Prostate gland (tissue), 2 donors: ENCODE measurements at regions not wholly inside any gene's neighbourhood (a gene's known extent, or its start where the extent isn't known, plus 50 kb on each side); places are given as distances from the start of the nearest gene placed in this dataset.

ENCODE experiments used
- CTCF ChIP-seq, 4 experiments: fragments of 200-600 bp in 2 of 4; fragments of 450-650 bp in 2 of 4; sonication (generic) in 2 of 4; IDR thresholded peaks; 1 replicate in 3 of 4; 2 replicates in 1 of 4; pipeline ENCODE4 v1.5.1; 2016 to 2019; ENCODE audit warnings: antibody characterized with exemption in 4 of 4, mild to moderate bottlenecking in 2 of 4, moderate library complexity in 2 of 4
- POLR2A ChIP-seq: fragments of 450-650 bp; IDR thresholded peaks from one replicate; pipeline ENCODE4 v1.6.1; 2016; ENCODE audit warnings: antibody characterized with exemption, mild to moderate bottlenecking

DNA sequence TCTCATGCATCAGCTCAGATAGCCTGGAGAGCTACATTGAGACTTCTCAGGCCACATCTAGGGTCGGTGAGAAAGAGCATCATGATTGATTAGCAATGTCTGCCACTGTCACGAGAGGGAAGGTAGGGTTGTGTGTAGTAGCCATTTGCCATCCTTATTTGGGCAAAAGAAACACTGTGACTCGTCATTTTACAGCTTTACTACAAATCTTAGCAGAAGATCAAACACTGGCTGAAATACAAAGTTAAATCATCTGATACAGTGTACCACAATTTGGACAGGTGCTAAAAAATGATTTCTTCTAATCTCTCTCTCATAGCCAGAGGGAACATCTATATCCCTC lies 334.3 kb downstream of the CBLN1 start:
- TF ChIP-seq CTCF (IDR thresholded peaks at IDR 0.05) (no peak), POLR2A (no peak)
